SK-N-MC (cell line): ENCODE measurements at regions not wholly inside any gene's neighbourhood (a gene's known extent, or its start where the extent isn't known, plus 50 kb on each side); places are given as distances from the start of the nearest gene placed in this dataset.

Experiments used
- EZH2 ChIP-seq: fragments of 200-600 bp; sonication (generic); IDR thresholded peaks from one replicate; pipeline ENCODE4 v1.6.1; 2017; ENCODE audit warnings: antibody characterized with exemption
- POLR2AphosphoS5 ChIP-seq: IDR thresholded peaks from 2 replicates; pipeline ENCODE4 v1.6.1; 2012; ENCODE audit warnings: mild to moderate bottlenecking, low read depth, low read length, borderline replicate concordance

DNA sequence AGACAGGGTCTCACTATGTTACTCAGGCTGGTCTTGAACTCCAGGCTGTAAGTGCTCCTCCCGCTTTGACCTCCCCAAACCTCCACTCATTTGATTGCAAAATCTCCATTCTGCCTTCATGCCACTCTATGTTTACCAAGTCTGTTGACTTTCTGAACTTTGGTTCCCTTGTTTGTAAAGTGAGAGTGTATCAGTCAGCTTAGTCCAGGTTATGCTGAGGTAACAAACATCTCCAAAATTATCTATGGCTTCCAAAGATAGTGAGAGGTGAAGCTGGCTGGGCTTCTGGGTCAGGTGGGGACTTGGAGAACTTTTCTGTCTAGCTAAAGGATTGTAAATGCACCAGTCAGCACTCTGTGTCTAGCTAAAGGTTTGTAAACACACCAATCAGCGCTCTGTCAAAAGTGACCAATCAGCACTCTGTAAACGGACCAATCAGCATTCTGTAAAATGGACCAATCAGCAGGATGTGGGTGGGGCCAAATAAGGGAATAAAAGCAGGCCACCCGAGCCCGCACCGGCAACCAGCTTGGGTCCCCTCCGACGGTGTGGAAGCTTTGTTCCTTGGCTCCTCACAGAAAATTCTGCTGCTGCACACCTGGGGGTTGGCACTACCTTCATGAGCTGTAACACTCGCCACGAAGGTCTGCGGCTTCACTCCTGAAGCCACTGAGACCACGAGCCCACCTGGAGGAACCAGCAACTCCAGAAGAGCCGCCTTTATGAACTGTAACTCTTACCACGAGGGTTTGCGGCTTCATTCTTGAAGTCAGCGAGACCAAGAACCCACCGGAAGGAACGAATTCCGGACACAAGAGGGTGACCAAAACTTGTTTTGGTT is 109.3 kb downstream of the MIAT start:
- TF ChIP-seq EZH2 (no peak), POLR2AphosphoS5 (no peak)
